GM19438 (cell line): ENCODE measurements at regions not wholly inside any gene's neighbourhood (a gene's known extent, or its start where the extent isn't known, plus 50 kb on each side); places are given as distances from the start of the nearest gene placed in this dataset.
"Not testable (repeated sequence)": the region's sequence is repeated elsewhere in the genome, so short reads cannot be mapped to it uniquely, and the experiment has no call there.

Experiments
- ATAC-seq: cut with Tn5 transposase; IDR thresholded peaks from one replicate; pipeline ENCODE4 v1.9.1; 2021; ENCODE audit warnings: low read depth; ENCODE audit not compliant: unreplicated experiment

DNA sequence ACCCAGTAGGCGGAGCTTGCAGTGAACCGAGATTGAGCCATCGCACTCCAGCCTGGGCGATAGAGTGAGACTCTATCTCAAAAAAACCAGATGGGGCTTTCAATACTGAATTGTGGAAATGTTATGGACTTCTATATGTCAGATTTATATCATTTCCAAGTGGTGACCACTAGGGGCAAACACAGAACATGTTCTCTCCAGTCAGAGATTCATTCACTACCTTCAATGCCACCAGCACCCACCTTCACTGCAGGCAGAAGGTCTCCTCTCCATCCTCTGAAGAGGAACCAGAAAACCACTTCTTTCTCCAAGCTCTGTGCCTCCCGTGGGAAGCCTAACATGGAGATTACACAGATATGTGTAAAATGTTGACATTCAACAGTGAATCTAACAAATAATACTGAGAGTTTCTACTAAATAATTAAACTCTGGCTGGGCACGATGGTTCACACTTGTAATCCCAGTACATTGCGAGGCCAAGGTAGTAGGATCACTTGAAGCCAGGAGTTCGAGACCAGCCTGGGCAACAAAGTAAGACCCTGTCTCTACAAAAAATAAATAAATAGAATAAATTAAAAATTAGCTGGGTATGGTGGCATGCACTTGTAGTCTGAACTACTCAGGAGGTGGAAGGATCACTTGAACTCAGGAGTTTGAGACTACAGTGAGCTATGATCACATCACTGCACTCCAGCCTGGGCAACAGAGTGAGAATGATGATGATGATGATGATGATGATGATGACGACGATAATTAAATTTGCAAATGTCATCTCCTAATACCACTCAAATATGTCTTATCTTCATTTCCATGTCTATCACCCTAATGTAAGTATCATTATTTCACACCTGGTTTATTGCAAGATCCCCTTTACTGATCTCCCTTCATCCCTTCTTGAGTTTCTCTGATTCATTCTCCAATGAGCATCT is 151.1 kb downstream of the ZNF281 start:
- ATAC-seq = peak; percentile 47

DNA sequence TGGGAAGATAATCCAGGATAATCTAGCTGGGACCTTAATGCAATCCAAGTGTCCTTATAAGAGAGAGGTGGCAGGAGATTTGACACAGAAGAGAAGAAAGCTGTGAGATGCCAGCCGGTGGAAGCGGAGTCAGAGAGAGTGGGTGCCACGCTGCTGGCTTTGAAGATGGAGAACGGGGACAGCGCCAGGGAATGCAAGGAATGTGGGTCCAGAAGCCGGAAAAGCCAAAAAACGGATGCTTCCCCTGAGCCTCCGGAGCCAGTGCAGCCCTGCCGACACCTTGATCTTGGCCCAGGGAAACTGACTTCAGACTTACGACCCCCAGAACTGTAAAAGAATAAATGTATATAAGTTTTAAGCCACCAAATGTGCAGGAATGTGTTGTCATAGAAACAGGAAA is 152.6 kb downstream of the ZNF281 start:
- ATAC-seq = no peak

DNA sequence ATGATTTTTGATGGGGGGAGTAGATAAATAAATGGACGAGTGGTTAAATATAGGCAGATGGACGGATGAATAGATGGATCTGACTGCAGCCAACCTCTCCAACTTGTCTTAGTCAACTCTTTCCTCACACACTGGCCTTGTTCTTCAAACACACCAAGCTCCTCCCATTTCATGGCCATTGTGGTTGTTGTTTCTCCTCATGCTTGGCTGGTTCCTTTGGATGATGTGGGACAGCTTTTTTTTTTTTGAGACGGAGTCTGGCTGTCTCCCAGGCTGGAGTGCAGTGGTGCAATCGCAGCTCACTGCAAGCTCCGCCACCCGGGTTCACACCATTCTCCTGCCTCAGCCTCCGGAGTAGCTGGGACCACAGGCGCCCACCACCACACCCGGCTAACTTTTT is 155.2 kb downstream of the ZNF281 start:
- not testable (repeated sequence) for ATAC-seq

DNA sequence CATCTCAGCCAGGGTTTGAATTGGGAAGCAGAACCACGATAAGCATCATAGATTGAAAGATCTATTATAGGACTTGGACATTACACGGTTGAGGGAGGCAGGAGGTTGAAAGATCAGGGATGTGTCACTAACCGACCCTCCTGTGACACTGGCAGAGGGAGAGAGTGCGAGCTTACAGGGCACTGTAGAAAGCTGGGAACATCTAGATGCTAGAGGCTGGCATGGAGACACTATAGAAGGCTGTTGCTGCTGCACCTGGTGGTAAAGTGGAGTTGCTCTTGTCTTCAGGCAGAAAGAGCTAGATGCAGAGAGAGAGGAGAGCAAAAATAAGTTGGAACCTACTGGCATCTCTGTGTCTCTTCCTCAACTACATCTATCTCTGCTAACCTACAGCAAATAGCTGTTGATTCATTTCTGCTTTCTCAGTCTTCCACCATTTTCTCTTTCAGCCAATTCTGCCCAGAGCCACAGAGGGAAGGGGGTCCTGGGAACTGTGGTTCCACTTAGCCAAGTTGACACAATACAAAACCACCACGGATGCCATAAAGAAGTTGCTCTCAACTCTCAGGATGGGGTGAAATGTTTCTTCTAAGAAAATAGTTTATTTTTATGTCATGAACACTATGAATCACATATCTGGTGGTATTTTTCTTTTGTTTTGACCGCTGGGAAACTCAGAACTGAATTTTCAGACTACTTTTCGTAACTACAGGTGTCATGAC is 155.9 kb downstream of the ZNF281 start:
- ATAC-seq = no peak

DNA sequence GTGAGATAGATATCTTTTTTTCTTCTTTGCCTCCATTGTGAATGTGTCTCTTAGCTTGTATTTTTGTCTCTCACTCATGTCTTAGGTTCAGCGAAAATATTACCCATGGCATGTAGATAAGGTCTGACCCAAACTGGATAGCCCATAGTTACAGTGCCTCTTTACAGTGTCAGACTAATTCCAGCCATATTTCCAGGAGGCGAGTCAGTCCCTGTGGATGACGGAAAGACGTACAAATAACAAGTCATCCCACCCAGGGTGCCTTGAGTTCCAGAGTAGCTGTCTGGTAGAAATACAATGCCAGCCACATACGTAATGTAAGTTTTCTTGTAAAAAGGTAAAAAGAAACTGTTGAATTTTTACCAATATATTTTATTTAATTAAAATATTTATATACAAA is 157.3 kb downstream of the ZNF281 start:
- no peak for ATAC-seq

DNA sequence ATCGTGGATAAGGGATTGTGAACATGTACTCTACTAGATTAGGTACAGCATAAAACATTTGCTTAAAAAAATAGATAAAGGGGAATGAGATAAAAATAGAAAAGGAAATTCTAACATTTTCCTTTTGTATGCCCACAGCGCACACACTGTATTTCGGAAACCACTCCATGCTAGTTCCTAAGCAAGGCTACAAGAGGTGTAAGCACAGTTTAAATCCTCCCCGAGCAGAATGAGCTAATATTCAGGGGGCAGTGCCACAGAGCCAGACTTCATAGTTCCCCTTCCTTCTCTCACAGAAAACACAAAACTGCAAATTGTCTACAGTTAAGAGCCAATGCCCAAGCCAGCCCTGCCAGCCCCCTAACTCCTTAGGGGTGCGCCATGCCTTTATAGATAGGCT is 159.4 kb downstream of the ZNF281 start:
- no peak for ATAC-seq

DNA sequence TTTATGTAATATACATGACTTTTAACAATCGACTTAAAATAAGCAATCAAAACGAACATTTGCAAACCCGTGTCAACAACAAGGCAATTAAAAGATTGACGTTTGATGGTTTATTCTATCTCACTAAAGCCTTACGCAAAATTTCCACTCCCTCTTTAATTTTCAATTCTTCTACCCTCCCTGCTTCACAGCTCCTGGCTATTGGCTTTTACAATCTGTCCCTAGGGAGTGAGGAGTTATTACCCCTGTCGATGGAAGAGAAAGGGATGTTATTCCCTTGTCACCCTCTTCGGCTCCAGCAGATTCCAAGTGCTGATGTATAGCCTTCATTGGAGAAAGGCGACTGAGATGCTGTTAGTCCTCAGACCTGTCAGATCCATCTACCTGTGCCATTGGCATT is 161.3 kb downstream of the ZNF281 start:
- no peak for ATAC-seq

DNA sequence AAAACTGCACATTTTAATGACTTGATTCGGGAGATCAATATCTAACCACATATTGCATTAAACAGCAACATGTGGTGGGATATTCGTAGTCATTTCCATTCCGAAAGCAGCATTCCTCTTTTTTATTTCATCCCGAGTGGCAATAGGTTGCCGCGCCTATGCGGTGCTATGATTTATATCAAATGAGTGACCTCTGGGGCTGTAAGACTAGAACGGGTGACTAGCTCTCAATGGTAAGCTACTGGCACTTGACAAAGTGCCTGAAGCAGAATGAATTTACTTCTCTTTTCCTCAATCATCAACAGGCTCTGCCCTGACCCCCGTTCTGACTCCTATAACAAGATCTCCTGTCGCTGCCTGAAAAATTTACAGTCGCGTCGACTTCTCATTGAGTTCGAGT is 162.3 kb downstream of the ZNF281 start:
- no peak for ATAC-seq

DNA sequence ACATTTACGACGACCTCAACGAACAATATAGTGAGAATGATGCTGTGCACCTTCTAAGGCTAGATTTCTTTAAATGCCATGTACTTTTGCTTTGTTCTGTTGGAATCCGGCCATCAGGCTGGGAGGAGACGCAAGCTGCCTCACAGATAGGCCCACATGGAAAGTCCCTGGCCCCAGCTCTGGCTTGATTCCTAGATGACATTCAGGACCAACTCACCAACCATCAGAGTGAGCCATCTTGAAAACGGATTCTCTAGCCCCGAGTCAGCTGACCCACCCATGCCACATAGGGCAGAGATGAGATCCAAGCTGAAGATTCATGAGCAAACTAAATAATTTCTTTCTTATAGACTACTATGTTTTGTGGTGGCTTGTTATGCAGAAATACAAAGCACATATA is 164.4 kb downstream of the ZNF281 start:
- no peak for ATAC-seq

DNA sequence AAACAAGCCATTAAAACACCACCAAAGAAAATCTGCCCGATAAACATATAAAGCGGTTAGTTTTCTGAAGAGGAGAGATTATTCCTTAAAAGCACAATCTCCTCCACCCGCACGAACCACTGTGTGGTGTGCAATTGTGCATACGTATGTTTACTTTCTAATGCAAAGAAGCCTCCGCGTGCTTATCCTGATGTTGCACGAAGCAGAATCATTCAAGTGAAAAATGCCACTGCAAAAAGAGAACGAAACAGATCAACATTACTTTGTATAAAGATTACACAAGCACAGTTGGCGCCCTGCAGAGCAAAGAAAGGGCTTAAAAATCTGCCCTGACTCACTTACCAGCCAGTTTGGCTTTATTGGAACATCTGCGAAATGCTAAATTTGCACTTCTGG is 166.8 kb downstream of the ZNF281 start:
- no peak for ATAC-seq

DNA sequence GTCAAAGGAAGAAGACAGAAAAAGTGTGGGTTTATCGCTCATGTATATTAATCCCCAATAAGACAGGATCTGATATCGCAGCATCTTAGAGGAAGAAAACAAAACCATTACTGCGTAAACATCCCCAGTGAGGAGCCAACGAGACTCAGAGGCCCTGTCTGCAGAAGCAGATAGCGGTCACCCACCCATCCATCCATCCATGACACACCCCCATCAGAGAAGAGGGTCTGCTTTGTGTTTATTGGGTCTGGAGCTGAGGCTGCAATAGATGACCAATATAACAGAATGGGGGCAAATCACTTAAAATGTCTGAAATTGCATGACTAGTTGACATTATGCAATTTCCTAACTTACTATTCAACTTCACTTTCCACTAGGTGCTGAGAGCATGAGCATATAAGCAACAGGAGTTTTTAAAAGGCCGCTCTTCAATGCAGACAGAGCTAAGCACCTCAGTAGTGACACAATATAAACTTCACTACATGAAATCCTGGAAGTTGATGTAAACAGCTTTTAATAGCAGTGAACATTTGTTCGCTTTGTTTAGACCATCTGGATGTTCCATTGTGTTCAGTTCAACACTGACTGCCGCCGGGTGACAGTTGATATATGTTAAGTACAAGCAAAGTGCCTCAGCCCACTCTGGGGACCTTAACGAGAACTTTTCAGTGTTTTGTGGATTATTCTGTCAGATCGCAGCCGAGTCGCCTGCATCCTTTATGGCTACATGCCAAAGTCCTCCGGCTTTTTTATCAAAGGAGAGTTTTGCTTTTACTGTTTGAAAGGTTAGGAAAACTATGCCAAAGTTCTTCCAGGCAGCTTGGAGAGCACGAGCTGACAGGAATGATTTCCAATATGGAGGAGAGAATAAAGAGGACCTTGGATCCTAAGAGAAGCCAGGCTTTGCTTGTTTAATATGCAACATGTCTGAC is 167.5 kb downstream of the ZNF281 start:
- ATAC-seq = no peak

DNA sequence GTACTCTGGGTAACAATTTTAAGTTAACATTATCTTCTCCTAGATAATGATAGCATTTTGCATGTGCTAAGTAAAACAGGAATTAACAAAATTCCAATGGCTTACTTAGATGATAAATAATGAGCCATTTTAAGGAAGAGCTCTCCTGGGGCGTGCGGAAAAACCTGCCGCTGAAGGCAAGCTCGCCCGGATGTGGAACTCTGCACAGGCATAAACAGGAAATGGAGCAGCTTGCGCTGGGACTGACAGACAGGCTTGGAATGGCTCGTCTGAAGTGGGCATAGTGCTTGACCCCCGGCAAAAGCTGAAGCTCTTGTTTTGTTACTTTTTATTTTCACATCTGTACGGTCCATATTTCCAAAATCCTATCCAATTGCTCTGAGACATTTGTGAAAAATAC is 169.2 kb downstream of the ZNF281 start:
- ATAC-seq = no peak

DNA sequence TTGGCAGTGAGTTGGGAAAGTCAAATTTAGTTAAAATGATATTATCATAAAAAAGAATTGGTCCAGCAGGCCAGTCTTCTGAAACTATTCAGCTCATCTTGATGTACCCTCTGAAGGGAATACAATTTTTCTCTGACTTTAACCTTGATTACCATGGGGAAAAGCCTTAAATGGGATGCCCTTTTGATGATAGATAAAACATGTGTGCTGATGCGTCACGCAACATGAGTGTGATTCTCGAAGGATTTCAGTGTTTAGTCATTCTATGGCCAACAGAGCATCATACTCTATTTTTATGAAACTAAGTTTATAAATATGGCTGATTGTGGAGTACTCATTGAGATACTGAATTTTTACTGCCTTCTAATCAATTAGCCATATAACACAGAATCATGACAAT is 171.5 kb downstream of the ZNF281 start:
- no peak for ATAC-seq

DNA sequence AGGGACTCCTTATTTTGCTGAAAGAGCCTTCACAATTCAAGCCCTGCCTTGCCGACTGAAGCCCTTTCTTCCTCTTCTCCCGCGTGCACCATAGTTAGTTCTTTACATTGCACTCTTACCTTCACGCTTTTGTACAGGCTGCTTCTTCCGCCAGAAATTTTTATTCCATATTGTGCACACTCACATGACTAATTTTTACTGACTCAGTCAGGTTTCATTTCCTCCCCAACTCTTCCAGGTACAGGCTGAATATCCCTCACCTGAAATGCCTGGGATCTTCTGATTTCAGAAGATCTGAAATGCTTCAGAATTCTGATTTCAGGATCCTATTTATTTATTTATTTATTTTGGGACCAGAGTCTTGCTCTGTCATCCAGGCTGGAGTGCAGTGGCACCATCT is 172.8 kb downstream of the ZNF281 start:
- no peak for ATAC-seq

DNA sequence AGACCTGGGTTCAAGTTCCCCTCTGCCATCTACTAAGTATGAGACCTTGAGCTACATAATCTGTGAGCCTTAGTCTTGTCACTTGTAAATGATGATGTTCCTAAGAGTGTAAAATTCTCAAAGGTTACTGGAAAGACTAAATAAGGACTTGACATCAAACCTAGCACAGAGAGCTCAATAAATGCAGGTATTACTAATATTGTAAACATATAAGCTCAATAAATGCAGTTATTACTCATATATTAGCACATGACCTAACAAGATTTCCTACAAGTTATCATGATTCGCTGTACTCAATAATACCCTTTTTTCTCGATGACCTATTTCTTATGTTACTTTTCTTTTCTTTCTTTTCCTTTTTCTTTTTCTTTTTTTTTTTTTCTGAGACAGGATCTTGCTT is 174.9 kb downstream of the ZNF281 start:
- no peak for ATAC-seq

DNA sequence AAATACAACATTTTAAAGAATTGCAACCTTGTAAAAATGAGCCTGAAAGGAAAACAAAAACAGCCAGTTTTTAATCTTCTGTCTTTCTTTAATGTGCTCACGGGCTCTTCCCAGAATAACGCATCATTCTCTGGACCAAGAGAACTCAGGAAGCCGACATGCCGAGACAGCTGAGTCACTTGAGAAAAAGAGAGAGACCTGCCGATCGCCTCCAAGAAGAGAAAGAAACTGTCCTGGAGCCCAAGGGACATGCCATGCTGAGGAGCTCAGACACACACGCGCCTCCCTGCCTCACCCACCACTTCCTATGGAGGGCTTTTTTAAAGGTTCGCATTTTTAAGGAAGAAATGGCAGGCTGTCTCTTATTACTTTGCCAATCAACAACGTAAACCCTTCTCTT is 176.4 kb downstream of the ZNF281 start:
- ATAC-seq = no peak

DNA sequence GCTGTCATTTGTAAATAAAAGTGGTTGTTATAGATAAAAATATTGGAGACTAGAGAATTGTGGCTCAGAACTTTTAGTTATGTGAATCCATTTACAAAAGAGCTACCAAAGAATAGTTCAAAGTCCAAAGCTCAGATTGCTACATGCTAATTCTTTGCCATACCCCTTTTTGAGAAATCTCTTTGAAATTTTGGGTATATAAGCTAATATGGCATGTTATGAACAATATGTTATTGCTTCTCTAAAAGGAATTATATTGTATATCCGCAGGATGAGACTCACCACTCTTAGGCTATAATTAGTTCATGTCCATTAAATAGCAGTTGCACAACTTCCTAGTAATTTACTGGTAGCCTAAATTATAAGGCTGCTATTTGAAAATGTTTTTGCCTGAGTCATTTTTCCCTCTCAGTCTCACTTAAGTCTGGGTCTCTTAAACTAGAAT is 178.0 kb downstream of the ZNF281 start:
- ATAC-seq = no peak

DNA sequence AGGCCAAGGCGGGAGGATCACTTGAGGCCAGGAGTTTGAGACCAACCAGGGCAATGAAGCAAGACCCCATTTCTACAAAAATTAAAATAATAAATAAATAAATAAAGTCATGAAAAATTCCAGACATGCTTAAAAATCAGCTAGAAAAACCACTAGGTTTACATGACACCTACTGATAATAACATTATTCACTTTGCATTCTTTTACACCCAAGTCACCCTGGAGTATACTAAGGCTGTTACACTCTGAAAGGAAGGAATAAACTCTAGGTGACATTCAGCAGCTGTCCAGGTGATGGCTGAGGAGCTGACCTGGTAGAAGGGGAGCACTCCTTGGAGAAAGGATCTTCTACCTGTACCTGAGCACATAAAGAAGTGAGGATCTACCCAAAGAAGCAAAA is 179.2 kb downstream of the ZNF281 start:
- no peak for ATAC-seq

DNA sequence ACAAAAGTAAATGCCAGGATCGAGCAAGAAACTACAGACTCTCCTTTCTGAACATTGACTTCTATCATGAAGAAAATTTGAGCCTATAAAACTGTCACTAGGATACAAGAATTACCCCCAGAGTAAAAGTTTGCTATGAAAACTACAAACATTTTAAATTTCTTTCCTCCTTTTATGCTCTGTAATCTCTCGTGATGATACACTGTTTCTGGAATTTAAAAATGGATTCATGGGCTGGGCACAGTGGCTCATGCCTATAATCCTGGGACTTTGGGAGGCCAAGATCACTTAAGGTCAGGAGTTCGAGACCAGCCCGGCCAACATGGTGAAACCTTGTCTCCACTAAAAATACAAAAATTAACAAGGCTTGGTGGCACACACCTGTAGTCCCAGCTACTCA is 181.3 kb downstream of the ZNF281 start:
- ATAC-seq = no peak

DNA sequence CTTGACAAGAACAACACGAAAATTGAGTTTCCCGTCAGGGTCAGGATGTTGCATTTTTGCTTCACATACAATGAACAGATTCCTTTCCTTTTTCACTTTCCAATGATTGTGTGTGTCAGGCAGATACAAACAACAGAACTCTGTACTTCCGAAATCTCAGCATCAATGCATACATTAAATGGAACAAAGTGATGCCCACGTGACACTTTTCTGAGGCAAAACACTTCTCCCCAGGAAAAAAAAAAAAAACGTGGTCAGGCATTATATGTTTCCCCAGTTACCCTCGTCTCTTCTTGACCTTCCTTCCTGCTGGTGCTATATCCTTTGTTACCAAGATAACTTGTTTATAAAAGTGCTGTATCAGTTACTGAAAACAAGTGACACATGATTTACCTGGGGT is 181.8 kb downstream of the ZNF281 start:
- ATAC-seq = no peak
